ENCODE measurements at regions not wholly inside any gene's neighbourhood (a gene's known extent, or its start where the extent isn't known, plus 50 kb on each side); places are given as distances from the start of the nearest gene placed in this dataset.

GRCh38 chr5:174328631-174329299 is 283.3 kb downstream of the NSG2 start:
- Mint-ChIP-seq H3K36me3 (ENCODE audit: low read depth) (no peaks in the 10 kb centered on the region), H3K9me3 (no peaks in the 10 kb centered on the region), H3K27me3 (peaks cover 2% of the 10 kb centered on the region), H3K4me1 (ENCODE audit: low read depth) (no peaks in the 10 kb centered on the region), H3K27ac (no peak overlapping the region), H3K4me3 (no peak overlapping the region)

- no peak overlapping the region for H3K4me3 Mint-ChIP-seq
- H3K9me3 Mint-ChIP-seq, result no peaks in the 10 kb centered on the region
- H3K27me3 Mint-ChIP-seq, result peaks cover 2% of the 10 kb centered on the region
- H3K4me1 Mint-ChIP-seq (ENCODE audit: low read depth), result no peaks in the 10 kb centered on the region
- H3K27ac Mint-ChIP-seq, result no peak overlapping the region
- no peaks in the 10 kb centered on the region for H3K36me3 Mint-ChIP-seq (ENCODE audit: low read depth)
Measured at GRCh38 chr5:174329738-174330137, 284.2 kb downstream of the NSG2 start.

GRCh38 chr5:174335682-174336364 is 290.3 kb downstream of the NSG2 start:
- Mint-ChIP-seq H3K4me1 (ENCODE audit: low read depth) (no peaks in the 10 kb centered on the region), H3K36me3 (ENCODE audit: low read depth) (no peaks in the 10 kb centered on the region), H3K27me3 (peaks cover 25% of the 10 kb centered on the region), H3K9me3 (no peaks in the 10 kb centered on the region), H3K27ac (no peak overlapping the region), H3K4me3 (no peak overlapping the region)

GRCh38 chr5:174336479-174336878 is 291.0 kb downstream of the NSG2 start:
- H3K4me1 Mint-ChIP-seq (ENCODE audit: low read depth), result no peaks in the 10 kb centered on the region
- no peak overlapping the region for H3K4me3 Mint-ChIP-seq
- no peak overlapping the region for H3K27ac Mint-ChIP-seq
- no peaks in the 10 kb centered on the region for H3K9me3 Mint-ChIP-seq
- peaks cover 25% of the 10 kb centered on the region for H3K27me3 Mint-ChIP-seq
- no peaks in the 10 kb centered on the region for H3K36me3 Mint-ChIP-seq (ENCODE audit: low read depth)

- Mint-ChIP-seq H3K27ac (no peak overlapping the region), H3K4me1 (ENCODE audit: low read depth) (no peaks in the 10 kb centered on the region), H3K36me3 (ENCODE audit: low read depth) (no peaks in the 10 kb centered on the region), H3K9me3 (no peaks in the 10 kb centered on the region), H3K4me3 (no peak overlapping the region), H3K27me3 (peaks cover 25% of the 10 kb centered on the region)
Measured at GRCh38 chr5:174337276-174338184, 292.0 kb downstream of the NSG2 start.

GRCh38 chr5:174338185-174339010 is 292.9 kb downstream of the NSG2 start:
- Mint-ChIP-seq H3K27ac (no peak overlapping the region), H3K9me3 (no peaks in the 10 kb centered on the region), H3K36me3 (ENCODE audit: low read depth) (no peaks in the 10 kb centered on the region), H3K4me3 (no peak overlapping the region), H3K4me1 (ENCODE audit: low read depth) (no peaks in the 10 kb centered on the region), H3K27me3 (peaks cover 25% of the 10 kb centered on the region)

- no peak overlapping the region for H3K27ac Mint-ChIP-seq
- H3K9me3 Mint-ChIP-seq, result no peaks in the 10 kb centered on the region
- H3K4me3 Mint-ChIP-seq, result no peak overlapping the region
- H3K4me1 Mint-ChIP-seq (ENCODE audit: low read depth), result no peaks in the 10 kb centered on the region
- no peaks in the 10 kb centered on the region for H3K36me3 Mint-ChIP-seq (ENCODE audit: low read depth)
- H3K27me3 Mint-ChIP-seq, result peaks cover 25% of the 10 kb centered on the region
Measured at GRCh38 chr5:174339130-174339529, 293.6 kb downstream of the NSG2 start.

GRCh38 chr5:174340226-174340625 is 294.7 kb downstream of the NSG2 start:
- H3K9me3 Mint-ChIP-seq, result no peaks in the 10 kb centered on the region
- peaks cover 25% of the 10 kb centered on the region for H3K27me3 Mint-ChIP-seq
- no peaks in the 10 kb centered on the region for H3K36me3 Mint-ChIP-seq (ENCODE audit: low read depth)
- no peak overlapping the region for H3K4me3 Mint-ChIP-seq
- H3K27ac Mint-ChIP-seq, result no peak overlapping the region
- H3K4me1 Mint-ChIP-seq (ENCODE audit: low read depth), result no peaks in the 10 kb centered on the region

- Mint-ChIP-seq H3K4me3 (no peak overlapping the region), H3K9me3 (no peaks in the 10 kb centered on the region), H3K36me3 (ENCODE audit: low read depth) (no peaks in the 10 kb centered on the region), H3K27me3 (peaks cover 6% of the 10 kb centered on the region), H3K4me1 (ENCODE audit: low read depth) (no peaks in the 10 kb centered on the region), H3K27ac (no peak overlapping the region)
Measured at GRCh38 chr5:174342696-174343095, 297.2 kb downstream of the NSG2 start.

GRCh38 chr5:174343826-174344225 is 298.3 kb downstream of the NSG2 start:
- Mint-ChIP-seq H3K27ac (no peak overlapping the region), H3K4me1 (ENCODE audit: low read depth) (no peaks in the 10 kb centered on the region), H3K4me3 (no peak overlapping the region), H3K27me3 (no peaks in the 10 kb centered on the region), H3K9me3 (no peaks in the 10 kb centered on the region), H3K36me3 (ENCODE audit: low read depth) (no peaks in the 10 kb centered on the region)

- H3K4me1 Mint-ChIP-seq (ENCODE audit: low read depth), result no peaks in the 10 kb centered on the region
- H3K9me3 Mint-ChIP-seq, result no peaks in the 10 kb centered on the region
- no peak overlapping the region for H3K4me3 Mint-ChIP-seq
- H3K27ac Mint-ChIP-seq, result no peak overlapping the region
- H3K36me3 Mint-ChIP-seq (ENCODE audit: low read depth), result no peaks in the 10 kb centered on the region
- H3K27me3 Mint-ChIP-seq, result no peaks in the 10 kb centered on the region
Measured at GRCh38 chr5:174344335-174344734, 298.8 kb downstream of the NSG2 start.

- Mint-ChIP-seq H3K4me3 (no peak overlapping the region), H3K27me3 (peaks cover 9% of the 10 kb centered on the region), H3K36me3 (ENCODE audit: low read depth) (no peaks in the 10 kb centered on the region), H3K9me3 (peaks cover 4% of the 10 kb centered on the region), H3K4me1 (ENCODE audit: low read depth) (no peaks in the 10 kb centered on the region), H3K27ac (no peak overlapping the region)
Measured at GRCh38 chr5:174347183-174347582, 301.7 kb downstream of the NSG2 start.

- H3K27ac Mint-ChIP-seq, result no peak overlapping the region
Measured at GRCh38 chr5:174348311-174348981, 302.9 kb downstream of the NSG2 start.

GRCh38 chr5:174352681-174353080 is 307.2 kb downstream of the NSG2 start:
- Mint-ChIP-seq H3K27me3 (peaks cover 14% of the 10 kb centered on the region), H3K4me1 (ENCODE audit: low read depth) (no peaks in the 10 kb centered on the region), H3K9me3 (peaks cover 12% of the 10 kb centered on the region), H3K4me3 (no peak overlapping the region), H3K36me3 (ENCODE audit: low read depth) (no peaks in the 10 kb centered on the region), H3K27ac (no peak overlapping the region)

More at GRCh38 chr5:174348311-174348981, 302.9 kb downstream of the NSG2 start:
- H3K36me3 Mint-ChIP-seq (ENCODE audit: low read depth), result no peaks in the 10 kb centered on the region
- H3K27me3 Mint-ChIP-seq, result peaks cover 9% of the 10 kb centered on the region
- H3K4me3 Mint-ChIP-seq, result no peak overlapping the region
- peaks cover 4% of the 10 kb centered on the region for H3K9me3 Mint-ChIP-seq
- H3K4me1 Mint-ChIP-seq (ENCODE audit: low read depth), result no peaks in the 10 kb centered on the region

Data from stimulated activated naive CD8-positive, alpha-beta T cell treated with anti-CD3 and anti-CD28 coated beads, Interleukin-15, Interleukin-2, amounts not matched to agents 100 ng/mL and 50 ng/mL, for 24 hours (primary cell).